IMR-90 (cell line): ENCODE measurements at regions not wholly inside any gene's neighbourhood (a gene's known extent, or its start where the extent isn't known, plus 50 kb on each side); places are given as distances from the start of the nearest gene placed in this dataset.

ENCODE experiments used
- ATAC-seq: fragments of 200-7000 bp; cut with Tn5 transposase; 2 replicates; pipeline ENCODE4 v1.9.1; 2020; ENCODE audit warnings: low read depth, mild to moderate bottlenecking, moderate library complexity
- BruUV-seq: library from RNA; stranded (reverse); fragments of 400-500 nt; replicated peaks from 2 replicates; lab custom pipeline; 2021; lab: Mats Ljungman, UMichigan
- CTCF ChIA-PET: fragments of 300-600 bp; formaldehyde crosslinking; extraction: SDS; loops from one replicate; lab custom pipeline; 2021; ENCODE audit warnings: antibody characterized with exemption; lab: Yijun Ruan, JAX
- POLR2A ChIA-PET: fragments of 300-600 bp; sonication (Branson Sonifier 250); formaldehyde crosslinking; loops from one replicate; lab custom pipeline; 2022; ENCODE audit warnings: antibody characterized with exemption; ENCODE audit not compliant: unreplicated experiment; lab: Charles Lee
- DNase-seq: peaks from one replicate; pipeline ENCODE4 v3.0.0; 2013
- H2AFZ ChIP-seq: replicated peaks from 2 replicates; pipeline ENCODE3; 2013; ENCODE audit warnings: low read length, mild to moderate bottlenecking; ENCODE audit not compliant: poor library complexity
- H2AK5ac ChIP-seq: 2 replicates; pipeline ENCODE4 v1.6.1; 2013; ENCODE audit warnings: low read depth, low read length, inconsistent platforms
- H2AK9ac ChIP-seq: replicated peaks from 2 replicates; pipeline ENCODE3; 2013; ENCODE audit warnings: mild to moderate bottlenecking, low read depth, low read length, moderate library complexity; ENCODE audit not compliant: poor library complexity
- H2BK120ac ChIP-seq: 2 replicates; pipeline ENCODE4 v1.6.1; 2013; ENCODE audit warnings: low read depth, low read length, inconsistent platforms
- H2BK15ac ChIP-seq: 3 replicates; pipeline ENCODE4 v1.6.1; 2013; ENCODE audit warnings: low read depth, low read length, inconsistent platforms
- H2BK20ac ChIP-seq: 2 replicates; pipeline ENCODE4 v1.6.1; 2013; ENCODE audit warnings: low read depth, mild to moderate bottlenecking, inconsistent platforms, low read length, moderate library complexity
- H2BK5ac ChIP-seq: 2 replicates; pipeline ENCODE4 v1.6.1; 2013; ENCODE audit warnings: mild to moderate bottlenecking, low read depth, low read length, inconsistent platforms; ENCODE audit not compliant: poor library complexity, severe bottlenecking
- H3K14ac ChIP-seq: replicated peaks from 2 replicates; pipeline ENCODE4 v1.6.1; 2013; ENCODE audit warnings: low read depth, low read length, inconsistent platforms
- H3K18ac ChIP-seq: 2 replicates; pipeline ENCODE4 v1.6.1; 2013; ENCODE audit warnings: low read depth, low read length, control low read depth
- H3K23ac ChIP-seq: 2 replicates; pipeline ENCODE4 v1.6.1; 2013; ENCODE audit warnings: low read depth, low read length, inconsistent platforms
- H3K27ac ChIP-seq: 2 replicates; pipeline ENCODE4 v1.5.1; 2013; ENCODE audit warnings: mild to moderate bottlenecking, control low read depth, low read length; ENCODE audit not compliant: insufficient read depth
- H3K27me3 ChIP-seq: 2 replicates; pipeline ENCODE4 v1.6.1; 2013; ENCODE audit warnings: low read length; ENCODE audit not compliant: control insufficient read depth, insufficient read depth
- H3K36me3 ChIP-seq: 2 replicates; pipeline ENCODE4 v1.6.1; 2013; ENCODE audit warnings: low read length, mixed read lengths; ENCODE audit not compliant: control insufficient read depth, insufficient read depth
- H3K4ac ChIP-seq: 2 replicates; pipeline ENCODE4 v1.6.1; 2013; ENCODE audit warnings: low read depth, low read length, inconsistent platforms
- H3K4me1 ChIP-seq: 2 replicates; pipeline ENCODE4 v1.6.1; 2013; ENCODE audit warnings: low read length, mixed read lengths; ENCODE audit not compliant: control insufficient read depth, insufficient read depth
- H3K4me2 ChIP-seq: 2 replicates; pipeline ENCODE4 v1.6.1; 2013; ENCODE audit warnings: low read depth, mild to moderate bottlenecking, control low read depth, low read length, moderate library complexity
- H3K4me3 ChIP-seq: 2 replicates; pipeline ENCODE4 v1.5.1; 2013; ENCODE audit warnings: low read depth, mild to moderate bottlenecking, control low read depth, low read length, moderate library complexity; ENCODE audit not compliant: insufficient read depth
- H3K56ac ChIP-seq: 2 replicates; pipeline ENCODE4 v1.6.1; 2013; ENCODE audit warnings: low read length, inconsistent platforms; ENCODE audit not compliant: insufficient read depth; ENCODE audit errors: extremely low read depth
- H3K79me1 ChIP-seq, 2 experiments: 2 replicates each; pipeline ENCODE4 v1.6.1; 2013; ENCODE audit warnings: low read length in 2 of 2, inconsistent platforms in 1 of 2, low read depth in 1 of 2
- H3K9ac ChIP-seq: 2 replicates; pipeline ENCODE4 v1.6.1; 2013; ENCODE audit warnings: low read depth, low read length, control low read depth
- H3K9me1 ChIP-seq: 2 replicates; pipeline ENCODE4 v1.6.1; 2013; ENCODE audit warnings: low read length, inconsistent platforms; ENCODE audit not compliant: insufficient read depth
- H3K9me3 ChIP-seq: 2 replicates; pipeline ENCODE4 v1.6.1; 2013; ENCODE audit warnings: low read length; ENCODE audit not compliant: control insufficient read depth, insufficient read depth
- H4K20me1 ChIP-seq: 2 replicates; pipeline ENCODE4 v1.6.1; 2013; ENCODE audit warnings: low read length, inconsistent platforms; ENCODE audit not compliant: insufficient read depth
- H4K5ac ChIP-seq: 2 replicates; pipeline ENCODE4 v1.6.1; 2013; ENCODE audit warnings: mild to moderate bottlenecking, low read depth, low read length, control low read depth
- H4K8ac ChIP-seq, 2 experiments: 2 replicates each; pipeline ENCODE4 v1.6.1; 2013; ENCODE audit warnings: low read depth in 2 of 2, low read length in 2 of 2, control low read depth in 1 of 2, inconsistent platforms in 1 of 2
- H4K91ac ChIP-seq: 2 replicates; pipeline ENCODE4 v1.6.1; 2013; ENCODE audit warnings: low read depth, low read length, inconsistent platforms; ENCODE audit not compliant: insufficient read depth
- BHLHE40 ChIP-seq: fragments of 150-350 bp; IDR thresholded peaks from 2 replicates; pipeline ENCODE4 v1.6.1; 2016; ENCODE audit warnings: mild to moderate bottlenecking, low read depth, low read length
- CHD1 ChIP-seq: IDR thresholded peaks from 2 replicates; pipeline ENCODE4 v1.6.1; 2012; ENCODE audit warnings: low read depth, low read length, improper control_type of control experiment
- MAFK ChIP-seq: IDR thresholded peaks from 2 replicates; pipeline ENCODE4 v1.6.1; 2012; ENCODE audit warnings: low read depth, low read length, improper control_type of control experiment
- SMC3 ChIP-seq: fragments of 150-350 bp; IDR thresholded peaks from 2 replicates; pipeline ENCODE4 v1.6.1; 2016; ENCODE audit warnings: low read depth, mild to moderate bottlenecking, antibody characterized with exemption, low read length, moderate library complexity
- WGBS, 2 experiments: methylation state at CpG; one replicate each; pipeline versions ENCODE4 v1.1.5 to v1.1.7; 2013; ENCODE audit warnings: missing lambda C conversion rate in 2 of 2; ENCODE audit not compliant: insufficient read length in 1 of 2; ENCODE audit errors: extremely low coverage in 2 of 2; 5-methylcytosine and 5-hydroxymethylcytosine counted together
- dilution Hi-C: fragments of 300-500 bp; cut with HindIII; formaldehyde crosslinking; loops from one replicate; pipeline ENCODE4 v1.14.3; 2018; ENCODE audit warnings: low sequenced_read_pairs; ENCODE audit not compliant: unreplicated experiment
- in situ Hi-C: fragments of 300-500 bp; cut with MboI; formaldehyde crosslinking; loops from 3 replicates; pipeline ENCODE4 v1.14.3; 2019; ENCODE audit warnings: low sequenced_read_pairs, inconsistent platforms, mixed read lengths
- intact Hi-C: fragments of 100-400 bp; cut with micrococcal nuclease; formaldehyde crosslinking; loops from 2 replicates; pipeline ENCODE4 v1.10.0; 2022
- TF ChIP-seq, protein P1 (sequence below): fragments of 150-350 bp; IDR thresholded peaks from 2 replicates; pipeline ENCODE4 v1.6.1; 2016; ENCODE audit warnings: low read depth, mild to moderate bottlenecking, low read length, moderate library complexity, borderline replicate concordance
- TF ChIP-seq, protein P2 (sequence below): fragments of 150-350 bp; IDR thresholded peaks from 2 replicates; pipeline ENCODE4 v1.6.1; 2017; ENCODE audit warnings: mild to moderate bottlenecking, antibody characterized with exemption, low read length, low read depth

DNA sequence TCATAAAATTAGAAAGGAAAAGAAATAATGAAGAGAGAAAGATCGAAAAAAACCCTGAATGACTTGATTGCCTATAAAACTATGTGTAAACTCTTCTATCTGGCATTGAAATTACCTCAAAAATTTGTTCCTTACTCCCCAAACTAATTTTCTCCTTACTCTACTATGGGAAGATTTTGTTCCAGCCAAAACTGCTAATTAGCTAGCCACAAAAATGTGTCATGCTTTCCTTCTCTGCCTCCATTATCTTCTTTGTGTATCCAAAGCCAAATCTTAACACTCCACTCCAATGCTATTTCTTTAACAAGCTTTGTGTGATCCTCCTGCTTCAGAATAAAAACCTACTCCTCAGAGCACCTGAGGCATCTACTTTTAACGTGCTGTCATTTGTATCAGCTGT is 831.2 kb downstream of the METTL15 start:
- H2AFZ ChIP-seq, result no peak overlapping the region
- ATAC-seq (no peak), DNase-seq (no peak)
- TF ChIP-seq, protein P1, sequence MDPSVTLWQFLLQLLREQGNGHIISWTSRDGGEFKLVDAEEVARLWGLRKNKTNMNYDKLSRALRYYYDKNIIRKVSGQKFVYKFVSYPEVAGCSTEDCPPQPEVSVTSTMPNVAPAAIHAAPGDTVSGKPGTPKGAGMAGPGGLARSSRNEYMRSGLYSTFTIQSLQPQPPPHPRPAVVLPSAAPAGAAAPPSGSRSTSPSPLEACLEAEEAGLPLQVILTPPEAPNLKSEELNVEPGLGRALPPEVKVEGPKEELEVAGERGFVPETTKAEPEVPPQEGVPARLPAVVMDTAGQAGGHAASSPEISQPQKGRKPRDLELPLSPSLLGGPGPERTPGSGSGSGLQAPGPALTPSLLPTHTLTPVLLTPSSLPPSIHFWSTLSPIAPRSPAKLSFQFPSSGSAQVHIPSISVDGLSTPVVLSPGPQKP, result no peak
- TF ChIP-seq MAFK, result no peak
- no peak for TF ChIP-seq CHD1
- TF ChIP-seq SMC3, result no peak
- no peak for TF ChIP-seq BHLHE40
- TF ChIP-seq, protein P2, sequence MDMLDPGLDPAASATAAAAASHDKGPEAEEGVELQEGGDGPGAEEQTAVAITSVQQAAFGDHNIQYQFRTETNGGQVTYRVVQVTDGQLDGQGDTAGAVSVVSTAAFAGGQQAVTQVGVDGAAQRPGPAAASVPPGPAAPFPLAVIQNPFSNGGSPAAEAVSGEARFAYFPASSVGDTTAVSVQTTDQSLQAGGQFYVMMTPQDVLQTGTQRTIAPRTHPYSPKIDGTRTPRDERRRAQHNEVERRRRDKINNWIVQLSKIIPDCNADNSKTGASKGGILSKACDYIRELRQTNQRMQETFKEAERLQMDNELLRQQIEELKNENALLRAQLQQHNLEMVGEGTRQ, result no peak
- no peak overlapping the region for H2BK20ac ChIP-seq
- H3K9me1 ChIP-seq, result peaks cover 5% of the 10 kb centered on the region; the same call in 1 of the 2 replicates
- no peak overlapping the region for H3K14ac ChIP-seq
- H3K9me3 ChIP-seq, result no peaks in the 10 kb centered on the region
- no peak overlapping the region for H2BK5ac ChIP-seq
- H3K36me3 ChIP-seq, result no peaks in the 10 kb centered on the region
- H3K4me1 ChIP-seq, result 0 out of 2 replicates have a peak, but pooled peaks cover 2% of the 10 kb centered on the region
- H3K27ac ChIP-seq, result no peak overlapping the region
- no peak overlapping the region for H2AK9ac ChIP-seq
- intact Hi-C loops (no loop called here), in situ Hi-C loops (no loop called here), dilution Hi-C loops (no loop called here)
- no peak overlapping the region for H3K4me2 ChIP-seq
- no peak overlapping the region for H3K56ac ChIP-seq
- no peaks in the 10 kb centered on the region for H4K20me1 ChIP-seq
- H3K18ac ChIP-seq, result no peak overlapping the region; the same call in 1 of the 2 replicates
- H3K27me3 ChIP-seq, result no peaks in the 10 kb centered on the region
- no peak overlapping the region for H3K4me3 ChIP-seq
- no peak overlapping the region for H4K8ac ChIP-seq
- H3K79me1 ChIP-seq, result no peaks in the 10 kb centered on the region
- H2AK5ac ChIP-seq, result no peak overlapping the region
- no peak overlapping the region for H2BK120ac ChIP-seq
- no peak overlapping the region for H3K4ac ChIP-seq
- no peak overlapping the region for H3K23ac ChIP-seq
- no peak overlapping the region for H2BK15ac ChIP-seq
- no peak overlapping the region for H4K91ac ChIP-seq
- ChIA-PET POLR2A (no interaction called here), CTCF (interaction anchor here (1.0 kb wide), 1 partner anchor 10 kb away, joined by 3 read pairs; no protein-coding TSS in a partner anchor)
- no TSS peak for BruUV-seq
- H4K5ac ChIP-seq, result no peak overlapping the region
- WGBS, 2 experiments, result no CpG with 5 or more reads among the region's 2 CpGs
- H3K9ac ChIP-seq, result no peak overlapping the region
